GM19324 (cell line): ENCODE measurements at regions not wholly inside any gene's neighbourhood (a gene's known extent, or its start where the extent isn't known, plus 50 kb on each side); places are given as distances from the start of the nearest gene placed in this dataset.
"Not testable (repeated sequence)": the region's sequence is repeated elsewhere in the genome, so short reads cannot be mapped to it uniquely, and the experiment has no call there.

Experiments
- ATAC-seq: cut with Tn5 transposase; IDR thresholded peaks from one replicate; pipeline ENCODE4 v1.9.1; 2021; ENCODE audit warnings: mild to moderate bottlenecking, moderate library complexity; ENCODE audit not compliant: unreplicated experiment, low FRiP score

DNA sequence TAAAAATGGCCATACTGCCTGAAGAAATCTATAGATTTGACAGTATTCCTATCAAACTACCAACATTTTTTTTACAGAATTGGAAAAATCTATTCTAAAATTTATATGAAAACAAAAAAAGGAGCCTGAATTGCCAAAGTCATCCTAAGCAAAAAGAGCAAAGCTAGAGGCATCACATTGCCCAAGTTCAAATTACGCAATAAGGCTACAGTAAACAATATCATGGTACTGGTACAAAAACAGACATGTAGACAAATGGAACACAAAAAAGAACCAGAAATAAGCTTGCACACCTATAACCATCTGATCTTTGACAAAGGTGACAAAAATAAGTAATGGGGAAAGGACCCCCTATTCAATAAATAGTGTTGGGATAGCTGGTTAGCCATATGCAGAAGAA, 50.2 kb upstream of the THSD7B start:
- no peak for ATAC-seq

DNA sequence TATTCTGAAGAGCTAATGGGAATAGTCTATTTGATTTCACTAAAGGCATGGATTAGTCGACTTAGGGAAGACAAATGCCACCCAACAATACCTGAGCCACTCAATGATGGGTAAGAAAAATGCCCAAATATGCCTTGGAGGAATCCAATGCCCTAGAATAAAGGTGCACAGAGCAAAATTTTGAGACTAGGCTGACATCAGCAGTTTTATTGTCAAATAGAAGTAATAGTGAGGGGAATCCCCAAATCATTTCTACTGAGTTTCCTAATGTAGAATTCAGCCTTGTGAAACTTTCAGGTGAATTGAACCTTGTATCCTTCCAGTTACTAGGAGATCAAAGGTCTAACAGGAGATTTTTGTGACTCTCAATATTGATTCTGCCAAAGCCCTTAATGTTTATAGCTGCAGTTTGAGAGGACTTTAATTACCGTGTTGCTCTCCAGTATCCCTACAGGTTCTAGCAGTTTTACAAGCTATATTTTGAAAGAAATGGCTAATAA, 50.8 kb upstream of the THSD7B start:
- no peak for ATAC-seq

GRCh38 chr2:136713739-136714138, 51.6 kb upstream of the THSD7B start:
- ATAC-seq: no peak

- no peak for ATAC-seq
Measured at GRCh38 chr2:136705336-136705735, 60.0 kb upstream of the THSD7B start.

- ATAC-seq: no peak
Measured at GRCh38 chr2:136703214-136703613, 62.1 kb upstream of the THSD7B start.

DNA sequence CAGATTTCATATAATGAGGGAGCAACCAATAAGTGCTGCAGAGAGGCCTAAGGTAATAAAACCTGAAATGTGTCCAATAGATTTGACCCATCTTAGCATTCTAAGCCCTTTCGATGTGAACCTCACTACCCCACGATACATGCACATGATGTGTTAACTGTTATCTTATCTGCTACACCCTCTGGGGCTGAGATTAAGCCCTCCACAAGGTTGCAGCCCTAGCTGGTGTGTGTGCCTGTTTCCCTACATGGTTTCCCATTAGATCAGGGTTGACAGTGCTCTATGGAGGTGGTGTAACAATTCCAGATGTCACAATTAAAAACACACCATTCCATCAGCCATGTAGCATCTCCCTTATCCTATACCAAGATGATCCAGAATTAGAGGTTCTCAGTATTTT, 68.9 kb upstream of the THSD7B start:
- no peak for ATAC-seq

DNA sequence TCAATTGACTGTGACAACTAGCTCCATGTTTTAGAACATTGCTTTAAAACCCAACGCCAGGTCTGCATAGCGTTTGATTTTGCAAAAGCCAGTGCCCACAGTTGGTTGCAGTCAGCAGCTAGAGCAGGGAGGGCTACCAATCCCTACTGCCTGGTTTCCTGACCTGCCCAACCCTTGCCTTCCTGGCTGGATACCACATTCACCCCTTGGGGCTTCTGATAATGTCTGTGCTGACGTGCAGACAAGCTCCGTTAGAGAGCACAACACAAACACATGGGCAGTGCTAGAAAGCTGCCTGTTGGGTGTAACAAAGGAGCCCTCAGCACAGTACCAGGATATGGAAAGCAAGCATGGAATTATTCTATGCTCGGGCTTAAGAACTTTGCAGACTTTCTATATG, 71.4 kb upstream of the THSD7B start:
- ATAC-seq: no peak

DNA sequence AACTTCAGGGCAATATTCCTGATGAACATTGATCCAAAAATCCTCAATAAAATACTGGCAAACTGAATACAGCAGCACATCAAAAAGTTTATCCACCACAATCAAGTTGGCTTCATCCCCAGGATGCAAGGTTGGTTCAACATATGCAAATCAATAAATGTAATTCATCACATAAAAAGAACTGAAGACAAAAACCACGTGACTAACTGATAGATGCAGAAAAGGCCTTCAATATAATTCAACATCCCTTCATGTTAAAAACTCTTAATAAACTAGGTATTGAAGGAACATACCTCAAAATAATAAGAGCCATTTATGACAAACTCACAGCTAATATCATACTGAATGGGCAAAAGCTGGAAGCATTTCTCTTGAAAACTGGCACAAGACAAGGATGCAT, 85.3 kb upstream of the THSD7B start:
- not testable (repeated sequence) for ATAC-seq

DNA sequence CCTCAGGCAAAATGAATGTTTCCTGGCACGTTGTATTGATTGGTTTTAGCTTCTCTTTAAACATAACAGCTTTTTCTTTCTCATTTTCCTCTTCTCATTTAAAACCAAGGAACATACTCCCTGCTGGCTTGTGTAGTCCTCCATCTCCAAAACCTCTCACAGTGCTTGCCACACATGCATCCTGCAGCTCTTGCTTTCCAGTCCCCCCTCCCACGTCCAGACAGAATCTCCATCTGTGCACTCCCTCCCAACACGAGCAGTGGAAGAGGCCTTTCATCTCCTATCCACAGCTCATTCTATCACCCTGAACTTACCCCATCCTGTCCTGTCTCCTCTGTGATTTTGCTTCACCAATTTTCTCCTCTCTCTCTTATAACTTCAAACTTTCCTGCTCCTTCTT, 99.6 kb upstream of the THSD7B start:
- no peak for ATAC-seq

DNA sequence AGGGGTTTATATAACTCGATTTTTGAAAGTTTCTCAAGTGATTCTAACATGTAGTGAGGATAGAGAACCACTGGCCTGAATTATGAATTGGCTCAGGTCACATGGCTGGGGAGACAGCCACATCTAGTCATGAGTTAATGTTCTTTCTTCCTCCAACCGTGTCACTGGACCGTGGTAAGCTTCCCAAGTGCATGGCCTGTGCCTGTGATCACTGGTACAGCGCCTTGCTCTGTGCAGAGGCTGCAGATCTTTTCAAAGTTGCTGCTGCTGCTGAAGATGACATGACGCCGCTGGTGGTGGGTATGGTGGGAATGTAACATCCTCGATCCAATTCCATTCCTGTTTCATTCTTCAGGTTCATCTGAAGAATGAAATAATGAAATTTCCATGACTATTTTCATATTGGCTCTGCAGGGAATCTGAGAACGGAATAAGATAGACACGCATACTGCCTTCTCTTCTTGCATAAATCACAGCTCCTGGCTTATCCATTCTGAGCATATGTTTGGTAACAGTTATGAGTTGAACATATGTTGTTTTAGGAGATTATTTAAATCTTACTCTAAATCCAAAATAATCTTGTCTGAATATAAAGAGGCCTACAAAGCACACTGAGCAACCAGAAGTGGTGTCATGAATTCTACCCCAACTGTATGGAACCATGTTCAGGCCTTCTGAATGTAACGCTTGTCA, 100.5 kb upstream of the THSD7B start:
- ATAC-seq: no peak

DNA sequence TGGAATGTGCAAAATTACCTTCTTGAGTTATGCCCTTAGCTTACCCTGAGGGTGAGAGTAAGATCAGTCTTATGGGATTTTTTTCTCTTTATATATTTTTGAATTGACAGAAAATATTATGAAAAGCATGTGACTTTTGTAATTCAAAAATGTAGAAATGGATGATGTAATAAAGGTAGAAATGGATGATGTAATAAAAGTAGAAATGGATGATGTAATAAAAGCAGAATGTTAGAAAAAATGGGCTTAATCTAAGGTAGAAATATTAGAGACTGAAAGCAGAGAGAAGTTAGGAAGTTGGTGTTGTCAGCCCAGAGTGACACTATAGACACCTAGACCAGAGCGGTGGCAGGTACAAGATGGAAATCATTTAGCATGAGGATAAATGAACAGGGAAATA, 107.1 kb upstream of the THSD7B start:
- no peak for ATAC-seq

DNA sequence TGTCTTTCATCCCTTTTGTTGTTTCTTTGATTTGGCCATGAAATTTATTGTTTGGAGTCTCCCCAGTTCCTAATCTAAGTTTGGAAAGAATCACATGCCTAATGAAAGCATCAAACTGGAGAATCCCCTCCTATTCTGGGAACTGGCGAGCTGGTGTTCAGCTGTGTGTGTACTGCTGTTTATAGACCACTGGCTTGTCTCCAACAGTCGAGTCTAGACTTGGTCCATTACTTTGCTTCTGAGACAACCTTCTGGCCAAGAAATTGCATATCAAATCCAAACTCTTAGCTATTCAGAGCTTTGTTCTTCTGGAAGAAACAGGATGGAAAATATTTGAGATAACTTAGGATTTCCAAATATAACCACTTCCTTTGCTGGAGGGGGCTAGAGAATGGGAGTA, 111.5 kb upstream of the THSD7B start:
- no peak for ATAC-seq

DNA sequence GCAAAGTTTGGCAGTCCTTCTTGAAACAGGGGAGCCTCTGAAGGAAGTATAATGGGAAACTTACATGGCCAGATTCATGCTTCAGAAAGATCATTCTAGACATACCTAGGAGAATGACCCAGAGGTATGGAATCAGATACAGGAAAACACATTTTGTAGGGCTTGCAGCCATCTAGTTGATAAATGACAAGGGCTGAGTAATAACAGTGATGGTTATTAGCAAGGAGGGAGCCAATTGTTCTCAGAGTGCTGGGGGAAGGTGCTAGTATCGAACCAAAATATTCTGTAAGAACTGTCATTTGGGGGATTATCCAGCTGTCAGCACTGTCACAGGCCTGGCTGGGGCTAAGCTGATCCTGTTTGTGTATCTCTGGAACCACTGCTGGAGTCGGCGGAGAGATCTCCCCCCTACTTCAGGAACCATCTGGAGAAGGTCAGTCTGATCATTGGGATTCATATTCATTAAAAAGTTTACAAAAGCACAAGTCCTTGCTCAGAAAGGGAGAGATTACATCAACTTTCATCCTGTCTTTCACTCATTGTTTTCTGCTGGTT, 113.8 kb upstream of the THSD7B start:
- no peak for ATAC-seq

DNA sequence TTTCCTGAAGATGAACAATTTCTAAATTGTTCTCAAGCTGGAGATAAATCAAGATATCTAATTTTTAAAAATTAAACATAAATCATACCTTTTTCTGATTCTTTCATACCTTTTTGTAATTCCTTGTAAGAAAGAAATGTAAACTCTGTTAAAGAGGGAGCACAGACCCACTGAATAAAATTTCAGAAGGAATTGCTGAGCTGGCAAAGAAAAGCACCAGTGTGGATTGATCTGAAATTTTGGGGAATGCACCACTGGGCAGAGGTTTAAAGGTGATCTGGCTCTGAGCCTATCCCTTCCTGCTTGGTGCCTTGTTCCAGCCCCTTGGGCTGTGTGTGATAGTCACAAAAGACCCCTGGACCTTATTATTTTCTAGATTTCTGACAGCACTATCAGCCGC, 118.3 kb upstream of the THSD7B start:
- no peak for ATAC-seq

DNA sequence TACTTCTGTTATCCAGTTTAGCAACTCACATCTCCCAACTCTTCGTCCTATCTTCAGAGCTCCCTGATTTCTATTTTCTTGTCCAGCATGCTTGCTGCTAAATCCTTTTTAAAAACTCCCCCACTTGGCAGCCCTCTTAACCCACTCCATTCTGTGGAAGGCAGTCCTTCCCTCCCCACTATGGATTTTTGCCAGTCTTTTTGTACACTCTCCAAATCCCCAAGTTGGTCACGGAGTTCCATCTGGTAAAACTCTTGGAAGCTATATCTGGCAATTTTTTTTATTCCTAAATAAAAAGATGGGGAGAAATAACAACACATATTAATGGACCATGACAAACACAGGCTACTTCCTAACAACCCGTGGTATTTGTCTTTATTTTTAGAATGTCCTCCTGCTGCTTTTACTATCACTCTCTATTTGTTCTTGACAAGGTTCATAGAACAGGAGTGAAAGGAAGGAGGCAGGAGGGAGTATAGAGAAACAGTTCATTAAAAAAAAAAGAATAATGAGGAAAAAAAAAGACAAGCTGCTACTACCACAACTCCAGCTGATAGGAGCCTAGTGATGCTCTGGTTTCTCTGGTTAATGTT, 120.0 kb upstream of the THSD7B start:
- no peak for ATAC-seq

DNA sequence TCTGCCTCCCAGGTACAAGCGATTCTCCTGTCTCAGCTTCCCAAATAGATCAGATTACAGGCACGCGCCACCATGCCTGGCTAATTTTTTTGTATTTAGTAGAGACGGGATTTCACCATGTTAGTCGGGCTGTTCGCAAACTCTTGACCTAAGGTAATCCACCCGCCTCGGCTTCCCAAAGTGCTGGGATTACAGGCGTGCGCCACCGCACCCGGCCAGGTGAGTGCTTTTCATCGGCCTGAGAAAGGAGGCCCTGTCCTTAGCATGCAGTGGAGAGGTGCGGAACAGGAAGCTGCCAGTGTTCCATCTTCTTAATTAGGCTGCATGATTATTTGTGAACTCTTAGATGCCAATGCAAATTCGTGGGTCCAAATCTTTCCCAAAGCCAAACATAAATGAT, 125.7 kb upstream of the THSD7B start:
- ATAC-seq: no peak

- ATAC-seq: no peak
Measured at GRCh38 chr2:136638193-136638592, 127.2 kb upstream of the THSD7B start.

GRCh38 chr2:136637402-136637801, 127.9 kb upstream of the THSD7B start:
- no peak for ATAC-seq

DNA sequence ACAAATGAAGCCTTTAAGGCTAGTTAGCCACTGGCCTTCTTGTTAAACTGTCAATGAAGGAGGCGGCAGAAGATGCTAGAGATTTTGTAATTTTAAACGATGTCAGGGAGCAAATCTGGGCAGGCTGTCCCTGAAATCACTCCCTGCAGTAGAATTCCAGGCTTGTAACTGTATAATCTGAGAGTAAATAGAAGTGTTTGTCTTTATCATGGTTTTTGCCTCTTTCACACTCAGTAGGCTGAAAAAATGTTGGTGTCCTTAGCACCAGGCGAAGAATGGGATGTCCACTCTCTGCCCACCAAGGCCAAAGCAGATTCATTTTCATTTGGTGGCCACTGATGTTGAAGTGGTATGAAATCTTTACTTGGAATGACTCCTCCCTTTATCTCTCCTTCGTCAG, 136.9 kb upstream of the THSD7B start:
- no peak for ATAC-seq

DNA sequence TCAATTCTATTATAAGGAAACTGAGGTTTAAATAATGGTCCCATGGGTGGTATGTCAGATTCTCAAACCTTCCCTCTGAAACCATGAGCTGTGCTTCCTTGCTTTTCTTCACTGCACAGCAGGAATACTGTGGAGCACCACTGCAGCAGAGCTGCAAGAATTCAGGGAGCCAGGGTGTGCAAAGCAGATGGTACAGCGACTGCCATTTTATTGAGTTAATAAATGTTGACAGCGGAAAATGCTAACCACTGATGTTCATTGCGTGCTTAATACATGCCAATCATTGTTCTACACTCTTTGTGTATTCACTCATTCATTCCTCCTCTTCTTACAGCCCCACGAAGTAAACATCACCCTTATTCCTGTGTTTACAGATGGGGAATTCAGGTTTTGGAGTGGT, 152.2 kb upstream of the THSD7B start:
- no peak for ATAC-seq

- no peak for ATAC-seq
Measured at GRCh38 chr2:136612079-136612478, 153.3 kb upstream of the THSD7B start.

DNA sequence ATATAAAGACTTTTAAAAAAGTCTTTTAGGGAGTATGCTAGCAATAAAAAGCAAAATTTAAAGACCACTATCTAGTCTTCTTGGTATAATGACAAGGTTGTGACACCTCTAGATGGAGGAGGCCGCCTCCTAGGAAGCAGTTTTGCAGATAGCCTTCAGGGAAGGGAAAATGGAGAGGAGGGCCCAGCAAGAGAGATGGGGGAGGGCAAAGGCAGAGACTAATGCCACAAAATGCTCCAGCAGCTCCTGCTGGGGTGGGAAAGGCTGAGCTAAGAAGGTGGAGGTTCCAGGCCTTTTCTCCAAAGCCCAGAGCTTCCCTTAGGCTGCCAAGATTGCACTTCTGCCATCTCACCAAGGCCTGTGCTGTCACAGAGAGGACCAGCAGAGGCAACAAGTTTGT, 153.9 kb upstream of the THSD7B start:
- no peak for ATAC-seq
